NCI-H2107 treated with DMSO at 0.1 percent for 48 hours (cell line): ENCODE measurements at regions not wholly inside any gene's neighbourhood (a gene's known extent, or its start where the extent isn't known, plus 50 kb on each side); places are given as distances from the start of the nearest gene placed in this dataset.

Experiments used
- DNase-seq: peaks from one replicate; lab custom pipeline; 2025; ENCODE audit not compliant: unreplicated experiment; lab: John Stamatoyannopoulos, UW

- no peak for DNase-seq
Observed at GRCh38 chr14:40204441-40205175, 772.4 kb upstream of the FBXO33 start.

DNA sequence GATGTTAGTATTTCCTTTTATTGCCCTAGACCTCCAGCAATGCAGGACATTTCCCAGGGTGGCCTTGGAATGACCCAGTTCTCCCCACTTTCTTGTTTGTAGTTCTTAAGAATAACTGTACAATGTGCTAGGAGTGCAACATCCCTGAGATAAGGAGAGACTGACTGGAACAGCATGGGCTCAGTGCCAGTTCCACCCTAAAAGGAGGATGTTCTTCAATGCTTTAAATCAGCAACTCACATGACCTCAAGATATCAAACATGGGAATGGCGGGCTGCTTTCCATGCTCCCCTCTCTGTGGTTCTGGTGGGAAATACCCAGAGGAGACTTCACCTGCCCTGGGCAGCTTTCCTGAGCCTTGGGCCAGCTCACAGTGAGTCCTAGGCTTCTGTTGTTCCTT is 766.9 kb upstream of the FBXO33 start:
- no peak for DNase-seq

DNA sequence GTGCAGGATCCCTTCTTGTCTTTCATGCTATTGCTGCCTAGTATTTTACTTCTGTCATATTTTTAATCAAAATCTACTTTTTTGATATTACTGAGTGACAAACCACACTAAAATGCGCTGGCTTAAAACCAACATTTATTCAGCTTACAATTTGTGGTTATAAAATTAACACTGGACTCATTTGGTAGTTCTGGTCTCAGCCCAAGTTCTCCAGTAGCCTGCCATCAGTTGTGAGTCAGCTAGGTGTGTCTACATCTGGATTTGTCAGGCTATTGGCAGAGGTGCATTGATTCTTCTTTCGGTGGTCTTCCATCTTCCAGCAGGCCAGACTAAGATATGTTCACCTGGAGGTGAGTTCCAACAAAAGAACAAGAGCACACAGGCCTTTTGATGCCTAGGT is 765.1 kb upstream of the FBXO33 start:
- no peak for DNase-seq

DNA sequence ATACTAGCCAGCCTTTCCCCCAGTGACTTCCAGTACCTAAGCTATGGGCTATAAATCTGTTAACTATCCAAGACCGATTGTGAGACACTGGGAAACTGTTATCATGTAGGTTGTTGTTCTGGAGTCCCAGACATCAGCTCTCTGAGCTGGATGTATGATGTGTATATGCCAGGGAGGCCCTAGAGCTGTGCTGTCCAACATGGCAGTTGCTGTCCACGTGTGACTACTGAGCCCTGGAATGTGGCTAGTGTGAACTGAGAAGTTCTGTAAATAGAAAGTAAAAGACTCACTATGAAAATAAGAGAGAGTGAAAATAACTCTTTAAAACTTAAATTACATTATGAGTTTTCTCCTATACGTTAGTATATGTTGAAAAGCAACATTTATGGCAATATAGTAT is 755.8 kb upstream of the FBXO33 start:
- DNase-seq = no peak

- no peak for DNase-seq
Observed at GRCh38 chr14:40164083-40164482, 731.9 kb upstream of the FBXO33 start.

DNA sequence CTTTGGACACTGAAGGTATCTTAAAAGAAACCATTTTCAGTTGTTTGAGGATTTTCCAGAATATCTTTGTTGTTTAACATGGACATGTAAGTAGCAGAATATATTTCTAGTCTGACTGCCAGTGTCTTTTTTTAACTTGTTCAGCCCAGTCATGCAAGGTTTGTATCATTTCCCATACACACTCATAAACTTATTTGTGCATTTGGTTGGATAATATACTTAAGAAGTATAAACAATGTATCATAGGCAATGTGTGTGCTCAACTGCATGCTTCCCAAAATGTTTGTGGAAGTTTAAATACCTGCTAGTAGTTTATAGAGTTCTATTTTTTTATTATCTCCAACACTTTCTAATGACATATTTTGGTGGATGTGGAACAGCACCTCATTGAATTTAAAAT is 707.4 kb upstream of the FBXO33 start:
- no peak for DNase-seq

DNA sequence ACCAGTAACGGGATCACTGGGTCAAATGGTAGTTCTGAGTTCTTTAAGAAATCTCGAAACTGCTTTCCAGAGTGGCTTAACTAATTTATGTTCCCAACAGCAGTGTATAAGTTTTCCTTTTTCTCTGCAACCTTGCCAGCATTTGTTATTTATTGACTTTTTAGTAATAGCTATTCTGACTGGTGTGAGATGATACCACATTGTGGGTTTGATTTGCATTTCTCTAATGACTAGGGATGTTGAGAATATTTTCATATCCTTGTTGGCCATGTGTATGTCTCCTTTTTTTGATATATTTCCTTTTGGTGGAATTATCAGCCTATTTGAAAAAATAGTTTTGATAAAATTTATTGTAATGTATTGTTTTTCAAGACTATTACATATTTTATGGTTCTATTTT is 701.2 kb upstream of the FBXO33 start:
- DNase-seq = no peak

DNA sequence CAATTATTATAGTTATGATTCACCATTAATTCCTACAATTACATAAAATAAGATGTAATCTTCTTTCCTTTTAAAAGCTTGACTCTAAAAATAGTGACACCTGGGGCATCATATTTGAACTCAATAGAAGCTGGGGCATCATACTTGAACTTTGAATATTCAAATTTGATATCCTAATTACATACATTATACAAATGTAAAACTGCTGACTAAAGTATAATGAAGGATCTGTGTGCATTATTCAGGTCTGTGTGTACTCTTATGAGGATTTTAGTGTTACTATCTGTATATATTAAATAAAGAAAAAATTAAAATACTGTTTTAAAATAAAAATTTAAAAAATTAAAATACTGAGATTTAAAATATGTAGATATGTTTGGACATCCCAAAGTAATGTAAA is 696.9 kb upstream of the FBXO33 start:
- no peak for DNase-seq

- DNase-seq = no peak
Observed at GRCh38 chr14:40123816-40124215, 691.6 kb upstream of the FBXO33 start.

DNA sequence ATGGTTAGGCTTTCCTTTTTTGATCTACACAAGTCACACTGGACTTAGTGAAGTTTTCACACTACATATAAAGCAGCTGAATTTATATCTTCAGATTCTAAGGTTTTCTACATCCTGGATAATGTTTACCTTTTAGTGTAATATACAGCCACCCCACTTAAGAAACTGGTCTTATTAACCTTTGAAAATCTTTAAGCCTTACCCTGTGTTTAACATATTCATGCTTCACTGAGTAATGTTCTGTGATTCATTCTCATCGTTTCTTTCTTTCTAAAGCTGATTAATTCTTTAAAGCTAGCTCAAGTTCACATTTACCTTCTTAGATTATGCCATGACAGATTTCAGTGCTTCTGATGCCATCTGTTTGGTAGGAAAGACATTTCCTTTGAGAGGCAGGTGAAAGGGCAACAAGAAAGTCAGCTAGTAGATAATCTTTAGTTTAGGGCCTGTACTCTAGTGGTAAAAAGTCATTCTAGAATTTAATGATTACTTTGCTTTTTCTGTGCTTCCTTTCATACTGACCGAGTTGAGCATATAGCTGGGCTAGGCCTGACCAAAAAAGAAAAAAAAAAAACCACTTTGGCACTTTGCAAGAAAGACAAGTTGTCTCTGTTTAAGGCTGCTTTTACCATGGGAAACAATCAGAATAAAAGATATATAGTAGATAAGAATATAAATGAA is 690.9 kb upstream of the FBXO33 start:
- DNase-seq = no peak

DNA sequence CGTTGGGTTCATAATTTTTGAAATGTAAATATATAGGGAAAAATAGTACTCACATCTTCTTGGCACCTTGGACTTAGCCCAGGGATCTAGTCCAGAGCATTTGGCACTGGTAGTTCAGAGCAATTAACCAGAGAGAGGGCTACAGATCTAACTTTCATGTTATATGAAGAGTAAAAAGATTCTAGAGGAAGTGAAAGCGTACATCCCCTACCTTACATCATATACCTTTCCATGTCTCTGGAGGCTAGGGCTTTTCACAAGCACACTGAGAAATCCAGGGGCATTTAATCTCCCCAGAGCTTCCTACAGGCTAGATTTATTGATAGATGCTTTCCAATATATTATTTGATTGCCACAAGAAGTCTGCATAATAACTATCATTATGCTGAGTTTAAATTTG is 687.5 kb upstream of the FBXO33 start:
- no peak for DNase-seq

GRCh38 chr14:40119321-40119720 is 687.1 kb upstream of the FBXO33 start:
- DNase-seq = no peak

DNA sequence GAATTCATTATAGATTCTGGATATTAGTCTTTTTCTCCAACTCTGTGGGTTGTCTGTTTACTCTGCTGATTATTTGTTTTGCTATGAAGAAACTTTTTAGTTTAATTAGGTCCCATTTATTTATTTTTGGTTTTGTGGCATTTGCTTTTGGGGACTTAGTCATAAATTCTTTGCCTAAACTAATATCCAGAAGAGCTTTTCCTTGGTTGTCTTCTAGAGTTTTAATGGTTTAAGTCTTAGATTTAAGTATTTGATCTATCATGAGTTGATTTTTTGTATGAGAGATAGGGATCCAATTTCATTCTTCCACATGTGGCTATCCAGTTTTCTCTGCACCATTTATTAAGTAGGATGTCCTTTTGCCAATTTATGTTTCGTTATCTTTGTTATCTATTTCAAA is 683.4 kb upstream of the FBXO33 start:
- no peak for DNase-seq

DNA sequence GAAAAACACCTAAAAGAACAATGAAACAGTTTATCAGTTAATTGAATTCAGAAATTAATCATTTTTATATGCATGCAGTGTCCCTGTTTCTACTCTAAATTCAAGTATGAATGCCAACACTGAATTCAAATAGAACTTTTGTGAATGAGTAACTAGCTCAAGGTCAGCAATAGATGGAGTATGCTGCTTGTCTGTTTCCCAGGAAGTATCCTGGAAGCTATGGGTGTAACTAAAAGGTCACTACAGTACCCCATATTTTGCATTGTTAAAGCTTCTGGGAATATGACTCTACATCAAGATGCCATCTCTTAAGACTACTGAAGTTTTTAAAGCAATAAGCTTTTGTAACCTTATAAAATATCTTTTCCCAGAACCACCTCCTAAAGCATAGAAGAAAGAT is 681.4 kb upstream of the FBXO33 start:
- DNase-seq = no peak

DNA sequence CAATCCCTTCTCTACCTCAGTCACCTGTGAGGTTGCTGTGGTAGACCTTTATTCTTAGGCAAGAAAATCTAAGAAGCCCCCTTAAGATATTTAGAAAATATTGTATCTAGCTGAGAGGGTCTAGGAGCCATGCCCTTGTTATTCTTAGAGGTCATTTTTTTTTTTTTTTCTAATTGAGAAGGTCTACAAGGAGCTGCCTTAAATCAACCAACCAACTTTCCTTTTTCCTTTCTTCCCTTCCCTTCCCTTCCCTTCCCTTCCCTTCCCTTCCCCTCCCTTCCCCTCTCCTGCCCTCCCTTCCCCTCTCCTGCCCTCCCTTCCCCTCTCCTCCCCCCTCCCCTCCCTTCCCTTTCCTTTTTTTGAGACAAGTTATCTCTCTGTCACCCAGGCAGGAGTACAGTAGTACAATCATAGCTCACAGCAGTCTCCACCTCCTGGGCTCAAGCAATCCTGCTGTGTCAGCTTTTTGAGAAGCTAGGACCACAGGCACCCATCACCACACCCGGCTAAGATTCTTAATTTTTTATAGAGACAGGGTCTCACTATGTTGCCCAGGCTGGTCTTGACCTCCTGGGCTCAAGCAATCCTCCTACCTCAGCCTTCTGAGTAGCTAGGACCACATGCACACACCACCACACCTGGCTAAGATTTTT is 668.4 kb upstream of the FBXO33 start:
- DNase-seq = no peak

- peak; percentile 20 for DNase-seq
Observed at GRCh38 chr14:40099316-40099715, 667.1 kb upstream of the FBXO33 start.

DNA sequence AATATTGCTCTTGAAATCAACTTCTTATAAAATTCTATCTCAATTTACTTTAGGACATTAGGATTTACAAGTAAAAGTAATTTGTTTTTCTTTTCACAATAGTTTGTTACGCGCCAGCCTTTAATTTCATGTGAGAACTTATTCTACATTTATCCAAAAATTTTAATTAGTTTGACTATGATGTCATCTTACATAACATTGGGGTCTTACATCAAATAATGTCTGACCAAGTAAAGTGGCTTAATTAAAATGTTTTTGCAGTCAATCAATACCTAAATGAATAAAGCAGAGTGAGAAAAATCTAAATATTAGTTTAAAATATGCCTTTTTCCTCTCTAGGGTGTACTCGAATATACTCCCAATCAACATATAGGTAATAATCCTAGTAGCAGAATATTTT is 666.2 kb upstream of the FBXO33 start:
- no peak for DNase-seq

GRCh38 chr14:40096968-40097367 is 664.7 kb upstream of the FBXO33 start:
- no peak for DNase-seq

DNA sequence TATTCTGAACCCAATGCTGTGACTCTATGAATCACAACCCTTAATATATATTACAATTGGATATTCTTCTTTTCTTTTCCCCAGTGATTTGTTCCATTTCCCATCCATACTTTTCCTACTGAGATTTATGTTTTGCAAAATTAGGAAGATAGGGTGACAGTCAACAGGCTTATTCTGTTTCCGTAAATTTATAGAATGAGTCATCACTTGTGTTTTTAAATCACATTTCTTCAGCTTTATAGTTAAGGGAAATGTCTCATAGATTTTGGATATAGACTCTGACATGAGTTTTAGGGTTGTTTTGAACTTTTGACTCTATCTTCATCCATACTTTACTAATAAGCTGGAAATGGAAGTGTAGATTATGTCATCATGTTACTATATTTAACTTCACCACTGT is 661.6 kb upstream of the FBXO33 start:
- no peak for DNase-seq

DNA sequence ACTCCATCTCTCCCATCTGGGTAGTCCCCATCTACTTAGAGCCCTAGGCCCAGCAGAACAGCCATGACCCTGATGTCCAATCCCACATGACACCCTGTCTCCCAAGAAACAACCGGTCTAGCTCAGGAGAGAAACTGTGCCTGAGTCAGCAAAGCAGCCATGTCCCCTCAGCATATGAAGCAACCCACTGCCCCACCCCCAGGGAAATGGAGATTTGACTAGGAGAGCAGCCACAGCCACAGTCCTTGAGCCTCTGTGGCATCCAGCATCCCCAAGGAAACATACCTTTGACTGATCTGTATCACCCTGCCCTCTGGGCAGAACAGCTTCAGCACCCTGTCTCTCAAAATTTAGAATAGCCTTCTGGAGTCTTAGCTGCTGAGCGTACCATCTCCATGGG is 641.9 kb upstream of the FBXO33 start:
- no peak for DNase-seq

DNA sequence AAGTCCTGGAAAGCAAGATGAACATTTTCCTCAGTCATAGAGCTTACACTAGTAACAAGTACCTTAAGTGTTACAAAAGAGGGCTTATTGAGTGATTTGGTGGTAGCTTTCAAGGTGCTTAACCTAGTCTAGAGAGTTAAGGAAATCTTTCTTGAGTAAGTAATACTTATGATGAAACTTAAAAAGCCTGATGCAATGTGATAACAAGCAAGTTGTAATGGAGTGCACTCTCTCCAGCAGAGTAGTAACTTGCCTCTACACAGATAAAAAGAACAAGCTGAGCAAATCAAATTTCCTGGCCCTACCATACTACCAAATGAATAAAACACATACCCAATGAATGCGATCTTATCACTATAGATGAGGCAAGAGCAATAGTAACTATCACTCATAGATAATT is 639.9 kb upstream of the FBXO33 start:
- no peak for DNase-seq
